ENCODE measurements at regions not wholly inside any gene's neighbourhood (a gene's known extent, or its start where the extent isn't known, plus 50 kb on each side); places are given as distances from the start of the nearest gene placed in this dataset.
"Not testable (repeated sequence)": the region's sequence is repeated elsewhere in the genome, so short reads cannot be mapped to it uniquely, and the experiment has no call there.

DNA sequence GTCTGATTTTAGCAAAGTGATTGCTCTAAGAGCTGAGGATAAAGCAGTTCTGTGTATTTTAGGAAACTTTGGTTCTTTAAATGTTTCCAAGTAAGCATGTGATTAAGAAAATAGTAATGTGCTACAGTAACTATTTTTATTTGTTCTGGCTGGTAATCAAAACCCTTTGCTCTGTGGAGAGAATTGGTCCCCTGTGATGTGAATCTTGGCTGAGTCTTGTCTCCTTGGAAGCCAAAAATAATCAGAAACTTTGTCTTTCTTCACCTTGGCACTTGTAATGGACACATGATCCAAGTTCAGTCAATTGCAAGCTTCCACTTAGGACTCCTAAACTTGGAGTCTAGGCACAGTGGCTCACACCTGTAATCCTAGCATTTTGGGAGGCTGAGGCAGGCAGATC, 422.7 kb upstream of the CDH20 start:
- Histone ChIP-seq H3K27me3 (ENCODE audit: control insufficient read depth, insufficient read depth, low read length) (no peaks in the 10 kb centered on the region), H3K27ac (ENCODE audit: low read depth, low read length) (no peak overlapping the region), H3K9me3 (ENCODE audit: control insufficient read depth, insufficient read depth, low read length) (no peaks in the 10 kb centered on the region), H3K4me3 (ENCODE audit: low read depth, low read length) (no peak overlapping the region)
- TF ChIP-seq, protein P1, sequence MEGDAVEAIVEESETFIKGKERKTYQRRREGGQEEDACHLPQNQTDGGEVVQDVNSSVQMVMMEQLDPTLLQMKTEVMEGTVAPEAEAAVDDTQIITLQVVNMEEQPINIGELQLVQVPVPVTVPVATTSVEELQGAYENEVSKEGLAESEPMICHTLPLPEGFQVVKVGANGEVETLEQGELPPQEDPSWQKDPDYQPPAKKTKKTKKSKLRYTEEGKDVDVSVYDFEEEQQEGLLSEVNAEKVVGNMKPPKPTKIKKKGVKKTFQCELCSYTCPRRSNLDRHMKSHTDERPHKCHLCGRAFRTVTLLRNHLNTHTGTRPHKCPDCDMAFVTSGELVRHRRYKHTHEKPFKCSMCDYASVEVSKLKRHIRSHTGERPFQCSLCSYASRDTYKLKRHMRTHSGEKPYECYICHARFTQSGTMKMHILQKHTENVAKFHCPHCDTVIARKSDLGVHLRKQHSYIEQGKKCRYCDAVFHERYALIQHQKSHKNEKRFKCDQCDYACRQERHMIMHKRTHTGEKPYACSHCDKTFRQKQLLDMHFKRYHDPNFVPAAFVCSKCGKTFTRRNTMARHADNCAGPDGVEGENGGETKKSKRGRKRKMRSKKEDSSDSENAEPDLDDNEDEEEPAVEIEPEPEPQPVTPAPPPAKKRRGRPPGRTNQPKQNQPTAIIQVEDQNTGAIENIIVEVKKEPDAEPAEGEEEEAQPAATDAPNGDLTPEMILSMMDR (IDR thresholded peaks at IDR 0.05; ENCODE audit: low read depth, low read length): no peak
- POLR2A ChIA-PET: no interaction called here
- CTCF ChIA-PET: no interaction called here
- no peak for DNase-seq (ENCODE audit: low read depth, low spot score)

DNA sequence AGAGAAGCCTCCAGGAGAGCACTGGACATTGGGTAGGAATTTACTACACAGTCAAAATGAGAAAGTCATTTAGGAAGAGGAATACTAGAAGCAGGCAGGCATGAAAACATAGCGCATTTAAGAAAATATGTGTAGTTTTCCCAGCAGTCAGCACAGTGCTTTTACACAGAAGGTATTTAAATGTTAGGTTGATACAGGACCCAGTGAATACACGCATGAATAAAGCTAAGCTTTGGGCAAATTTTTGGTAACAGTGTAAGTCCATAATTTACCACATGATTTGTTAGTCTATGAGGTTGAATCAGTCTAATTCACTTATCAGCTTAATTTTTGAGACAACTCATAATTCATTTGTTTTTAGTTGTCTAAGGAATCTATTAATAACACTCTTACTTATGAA, 421.7 kb upstream of the CDH20 start:
- Histone ChIP-seq H3K4me3 (ENCODE audit: low read depth, low read length) (no peak overlapping the region), H3K9me3 (ENCODE audit: control insufficient read depth, insufficient read depth, low read length) (no peaks in the 10 kb centered on the region), H3K27ac (ENCODE audit: low read depth, low read length) (no peak overlapping the region), H3K27me3 (ENCODE audit: control insufficient read depth, insufficient read depth, low read length) (no peaks in the 10 kb centered on the region)
- POLR2A ChIA-PET: no interaction called here
- TF ChIP-seq, protein P1 (IDR thresholded peaks at IDR 0.05; ENCODE audit: low read depth, low read length): no peak
- CTCF ChIA-PET: no interaction called here
- no peak for DNase-seq (ENCODE audit: low read depth, low spot score)

DNA sequence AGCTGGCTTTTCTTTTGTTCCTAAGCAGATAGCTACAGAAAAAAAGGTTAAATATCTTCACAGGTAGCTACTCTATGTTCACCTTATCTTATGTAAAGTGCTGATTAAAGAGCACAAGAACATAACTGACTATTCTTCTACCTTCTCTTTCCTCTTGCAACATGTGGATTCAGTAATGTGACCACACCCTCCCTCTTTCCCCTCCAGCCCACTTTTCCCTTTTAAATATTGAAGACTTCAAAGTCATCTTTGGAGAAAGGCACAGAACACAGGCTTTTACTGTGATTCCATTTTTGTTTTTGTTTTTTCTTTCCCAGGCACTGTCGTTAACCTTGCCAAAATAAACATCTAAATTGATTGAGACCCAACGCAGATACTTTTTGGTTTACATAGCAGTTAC, 418.1 kb upstream of the CDH20 start:
- Histone ChIP-seq H3K9me3 (ENCODE audit: control insufficient read depth, insufficient read depth, low read length) (no peaks in the 10 kb centered on the region), H3K27me3 (ENCODE audit: control insufficient read depth, insufficient read depth, low read length) (no peaks in the 10 kb centered on the region), H3K27ac (ENCODE audit: low read depth, low read length) (no peak overlapping the region), H3K4me3 (ENCODE audit: low read depth, low read length) (no peak overlapping the region)
- TF ChIP-seq, protein P1 (IDR thresholded peaks at IDR 0.05; ENCODE audit: low read depth, low read length): no peak
- ChIA-PET CTCF (no interaction called here), POLR2A (no interaction called here)
- no peak for DNase-seq (ENCODE audit: low read depth, low spot score)

DNA sequence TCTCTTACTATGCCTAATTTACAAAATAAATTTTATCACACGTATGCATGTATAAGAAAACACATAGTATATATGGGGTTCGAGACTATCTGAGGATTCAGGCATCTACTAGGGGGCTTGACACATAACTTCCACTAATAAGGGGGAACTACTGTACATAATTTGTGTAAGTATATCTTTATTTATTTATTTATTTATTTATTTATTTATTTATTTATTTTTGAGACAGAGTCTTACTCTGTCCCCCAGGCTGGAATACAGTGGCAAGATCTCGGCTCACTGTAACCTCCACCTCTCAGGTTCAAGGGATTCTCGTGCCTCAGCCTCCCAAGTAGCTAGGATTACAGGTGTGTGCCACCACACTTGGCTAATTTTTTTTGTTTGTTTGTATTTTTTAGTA, 414.4 kb upstream of the CDH20 start:
- H3K9me3 ChIP-seq (ENCODE audit: control insufficient read depth, insufficient read depth, low read length); H3K4me3 ChIP-seq (ENCODE audit: low read depth, low read length); DNase-seq (ENCODE audit: low read depth, low spot score); POLR2A ChIA-PET; CTCF ChIA-PET; H3K27me3 ChIP-seq (ENCODE audit: control insufficient read depth, insufficient read depth, low read length); H3K27ac ChIP-seq (ENCODE audit: low read depth, low read length): not testable (repeated sequence)

DNA sequence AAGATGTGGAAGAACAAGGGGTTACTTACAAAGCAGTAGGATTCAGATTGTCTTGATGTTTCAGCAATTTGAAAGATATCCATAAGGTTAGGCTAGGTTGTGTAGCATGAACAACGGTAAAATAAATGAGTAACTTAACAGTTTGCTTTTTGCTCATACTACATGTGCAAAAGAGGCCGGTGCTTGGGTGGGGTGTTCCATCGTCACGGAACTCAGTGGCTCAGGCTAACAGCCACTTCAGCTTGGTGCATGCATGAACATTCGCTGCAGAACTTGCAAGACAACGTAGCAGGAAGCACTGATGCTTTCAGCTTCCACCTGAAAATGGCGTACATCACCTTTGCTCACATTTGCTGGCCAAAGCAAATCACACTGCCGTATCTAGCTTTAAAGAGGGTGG, 407.3 kb upstream of the CDH20 start:
- no peaks in the 10 kb centered on the region for H3K27me3 ChIP-seq (ENCODE audit: control insufficient read depth, insufficient read depth, low read length)
- TF ChIP-seq, protein P1 (IDR thresholded peaks at IDR 0.05; ENCODE audit: low read depth, low read length): no peak
- ChIA-PET POLR2A (no interaction called here), CTCF (no interaction called here)
- no peak for DNase-seq (ENCODE audit: low read depth, low spot score)
- no peak overlapping the region for H3K4me3 ChIP-seq (ENCODE audit: low read depth, low read length)
- H3K9me3 ChIP-seq (ENCODE audit: control insufficient read depth, insufficient read depth, low read length): no peaks in the 10 kb centered on the region
- H3K27ac ChIP-seq (ENCODE audit: low read depth, low read length): no peak overlapping the region

DNA sequence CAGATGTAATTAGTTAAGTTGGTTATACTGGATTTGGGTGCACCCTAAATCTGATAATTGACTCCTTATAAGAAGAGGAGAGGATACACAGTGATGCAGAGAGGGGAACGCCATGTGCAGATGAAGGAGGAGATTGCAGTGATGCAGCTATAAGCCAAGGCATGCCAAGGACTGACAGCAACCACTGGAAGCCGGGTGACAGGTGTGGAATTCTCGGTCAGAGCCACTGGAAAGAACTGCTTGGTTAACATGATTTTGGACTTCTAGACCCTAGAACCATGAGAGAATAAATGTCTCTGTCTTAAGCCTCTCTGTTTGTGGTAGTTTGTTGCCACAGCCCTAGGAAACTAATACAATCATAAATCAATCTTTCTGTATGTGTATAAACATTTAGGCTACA, 403.3 kb upstream of the CDH20 start:
- H3K4me3 ChIP-seq (ENCODE audit: low read depth, low read length): no peak overlapping the region
- ChIA-PET POLR2A (no interaction called here), CTCF (no interaction called here)
- H3K9me3 ChIP-seq (ENCODE audit: control insufficient read depth, insufficient read depth, low read length): no peaks in the 10 kb centered on the region; the same call in 1 of the 2 replicates
- TF ChIP-seq, protein P1 (IDR thresholded peaks at IDR 0.05; ENCODE audit: low read depth, low read length): no peak
- no peaks in the 10 kb centered on the region for H3K27me3 ChIP-seq (ENCODE audit: control insufficient read depth, insufficient read depth, low read length)
- H3K27ac ChIP-seq (ENCODE audit: low read depth, low read length): no peak overlapping the region
- DNase-seq (ENCODE audit: low read depth, low spot score): no peak

All from AG04450 (cell line).